ENCODE measurements at regions not wholly inside any gene's neighbourhood (a gene's known extent, or its start where the extent isn't known, plus 50 kb on each side); places are given as distances from the start of the nearest gene placed in this dataset.

DNA sequence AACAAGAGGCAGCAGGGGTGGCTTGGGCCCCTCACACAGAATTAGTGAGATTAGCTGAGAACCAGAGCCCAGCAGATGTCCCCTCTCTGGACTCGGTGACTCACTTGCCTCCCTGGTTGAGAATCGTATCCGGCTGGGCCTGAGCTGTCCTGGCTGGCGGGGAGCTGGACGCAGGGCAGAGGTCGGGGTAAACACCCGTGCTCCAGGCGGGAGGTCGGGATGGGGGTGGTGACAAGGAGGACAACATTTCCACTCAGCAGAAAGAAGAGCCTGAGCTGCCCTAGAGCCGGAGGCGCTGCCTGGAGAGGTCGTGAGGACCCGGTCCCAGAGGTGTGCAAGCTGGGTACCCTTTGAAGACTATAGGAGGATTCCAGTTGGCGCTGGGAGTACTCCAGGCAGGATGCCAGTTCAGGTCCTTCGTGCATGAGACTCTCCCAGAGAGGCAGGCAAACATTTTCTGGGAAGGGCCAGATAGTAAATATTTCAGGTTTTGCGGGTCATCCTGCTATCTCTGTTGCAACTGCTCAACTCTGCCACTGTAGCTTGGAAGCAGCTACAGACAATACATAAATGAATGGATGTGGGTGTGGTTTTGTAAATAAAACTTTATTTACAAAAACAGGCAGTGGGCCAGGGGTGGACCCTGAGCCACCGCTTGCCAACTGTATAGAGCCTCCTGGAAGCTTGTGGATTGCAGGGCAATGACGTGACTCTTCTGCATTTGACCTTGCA is 116.8 kb upstream of the WNT4 start:
- Mint-ChIP-seq H3K9me3 (no peaks in the 10 kb centered on the region), H3K27me3 (ENCODE audit: low read depth) (peaks cover 11% of the 10 kb centered on the region)
- no peak for ATAC-seq

DNA sequence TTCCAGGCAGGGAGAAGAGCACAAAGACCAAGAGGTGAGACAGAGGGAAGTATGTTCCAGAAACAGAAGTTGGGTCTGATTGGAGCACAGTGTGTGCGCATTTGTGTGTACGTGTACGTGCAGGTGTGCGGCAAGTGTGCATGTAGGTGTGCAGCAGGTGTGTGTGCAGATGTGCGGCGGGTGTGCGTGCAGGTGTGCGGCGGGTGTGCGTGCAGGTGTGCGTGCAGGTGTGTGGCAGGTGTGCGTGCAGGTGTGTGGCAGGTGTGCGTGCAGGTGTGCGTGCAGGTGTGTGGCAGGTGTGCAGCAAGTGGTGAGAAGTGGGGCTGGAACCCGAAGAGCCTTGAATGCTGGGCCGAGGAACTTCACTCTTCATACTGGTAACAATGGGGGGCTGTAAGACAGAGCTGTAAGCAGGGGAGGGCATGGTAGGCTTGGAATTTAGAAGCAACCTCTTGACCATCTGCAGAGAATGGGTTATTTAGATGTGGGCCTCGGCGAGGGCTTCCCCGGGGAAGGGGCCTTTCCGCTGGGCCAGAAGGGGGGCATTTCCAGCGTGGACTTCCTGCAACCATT is 118.0 kb upstream of the WNT4 start:
- H3K9me3 Mint-ChIP-seq: no peaks in the 10 kb centered on the region
- no peaks in the 10 kb centered on the region for H3K4me1 Mint-ChIP-seq (ENCODE audit: low read depth)
- H3K27me3 Mint-ChIP-seq (ENCODE audit: low read depth): peaks cover 12% of the 10 kb centered on the region
- no peak overlapping the region for H3K4me3 Mint-ChIP-seq
- ATAC-seq (no peak), DNase-seq (no peak)
- no peaks in the 10 kb centered on the region for H3K36me3 Mint-ChIP-seq (ENCODE audit: insufficient read depth)

More for the DNA sequence above, 116.8 kb upstream of the WNT4 start:
- DNase-seq: no peak
- no peak overlapping the region for H3K4me3 Mint-ChIP-seq
- H3K4me1 Mint-ChIP-seq (ENCODE audit: low read depth): no peaks in the 10 kb centered on the region
- H3K36me3 Mint-ChIP-seq (ENCODE audit: insufficient read depth): no peaks in the 10 kb centered on the region

DNA sequence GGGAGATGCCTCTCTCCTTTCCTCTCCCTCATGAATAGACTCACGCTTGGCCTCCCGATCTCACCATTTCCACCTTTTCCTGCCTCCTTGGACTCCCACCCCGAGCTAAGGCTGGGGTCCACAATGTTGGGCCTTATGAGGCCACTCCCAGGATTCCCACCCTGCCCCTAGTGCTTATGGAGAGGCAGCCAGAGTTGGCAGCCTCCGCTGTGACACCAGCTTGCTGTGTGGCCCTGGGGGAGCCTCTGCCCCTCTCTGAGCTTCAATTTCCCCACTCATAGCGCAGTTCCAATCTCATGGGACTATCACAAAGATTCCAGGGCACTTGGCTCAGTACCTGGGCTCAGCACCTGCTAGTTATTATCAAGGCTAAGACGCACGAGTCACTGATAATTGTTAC is 118.7 kb upstream of the WNT4 start:
- no peak for DNase-seq
- Mint-ChIP-seq H3K36me3 (ENCODE audit: insufficient read depth) (no peaks in the 10 kb centered on the region), H3K4me1 (ENCODE audit: low read depth) (no peaks in the 10 kb centered on the region), H3K4me3 (no peak overlapping the region), H3K9me3 (no peaks in the 10 kb centered on the region), H3K27me3 (ENCODE audit: low read depth) (peaks cover 18% of the 10 kb centered on the region)
- no peak for ATAC-seq

DNA sequence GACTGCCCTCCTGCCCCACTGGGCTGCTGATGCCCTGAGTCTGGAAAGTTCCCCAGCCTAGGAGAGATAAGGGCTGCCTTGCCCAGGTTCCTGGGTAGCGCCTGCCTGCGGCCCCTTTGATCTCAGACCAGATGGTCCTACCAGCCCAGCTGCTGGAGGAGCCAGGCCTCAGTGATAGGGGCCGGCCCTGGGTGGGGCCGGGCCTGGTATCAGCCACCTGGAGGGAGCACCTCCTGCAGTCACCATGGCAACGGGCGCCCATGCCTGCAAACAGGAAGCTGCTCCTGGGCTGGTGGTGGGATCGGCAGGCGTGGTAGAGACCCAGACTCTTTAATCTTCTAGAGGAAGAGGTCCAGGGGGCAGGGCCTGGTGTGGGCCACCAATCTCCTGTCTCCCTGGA is 119.7 kb upstream of the WNT4 start:
- no peak for DNase-seq
- Mint-ChIP-seq H3K36me3 (ENCODE audit: insufficient read depth) (no peaks in the 10 kb centered on the region), H3K4me3 (no peak overlapping the region), H3K4me1 (ENCODE audit: low read depth) (no peaks in the 10 kb centered on the region), H3K27me3 (ENCODE audit: low read depth) (peaks cover 17% of the 10 kb centered on the region), H3K9me3 (no peaks in the 10 kb centered on the region)
- no peak for ATAC-seq

DNA sequence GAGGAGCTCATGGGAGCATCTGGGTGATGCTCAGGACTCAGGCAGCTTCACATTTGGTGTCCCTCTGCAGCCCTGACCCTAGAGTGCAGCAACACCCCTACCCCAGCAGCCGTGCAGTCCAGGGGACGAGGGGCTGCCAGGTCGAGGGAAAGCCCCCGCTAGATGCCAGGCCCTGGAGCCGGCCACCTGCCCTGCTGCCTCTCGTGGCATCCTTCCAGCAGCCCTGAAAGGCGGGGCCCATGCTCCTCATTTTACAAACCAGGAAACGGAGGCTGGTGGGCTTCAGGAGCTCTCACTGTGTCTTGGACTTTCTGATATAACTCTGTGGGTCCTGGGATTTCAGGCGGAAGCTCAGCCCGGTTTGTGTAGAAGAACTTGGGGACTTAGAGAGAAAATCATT is 120.5 kb upstream of the WNT4 start:
- H3K4me3 Mint-ChIP-seq: no peak overlapping the region
- no peaks in the 10 kb centered on the region for H3K4me1 Mint-ChIP-seq (ENCODE audit: low read depth)
- ATAC-seq (no peak), DNase-seq (no peak)
- no peaks in the 10 kb centered on the region for H3K9me3 Mint-ChIP-seq
- H3K36me3 Mint-ChIP-seq (ENCODE audit: insufficient read depth): no peaks in the 10 kb centered on the region
- H3K27me3 Mint-ChIP-seq (ENCODE audit: low read depth): peaks cover 21% of the 10 kb centered on the region

DNA sequence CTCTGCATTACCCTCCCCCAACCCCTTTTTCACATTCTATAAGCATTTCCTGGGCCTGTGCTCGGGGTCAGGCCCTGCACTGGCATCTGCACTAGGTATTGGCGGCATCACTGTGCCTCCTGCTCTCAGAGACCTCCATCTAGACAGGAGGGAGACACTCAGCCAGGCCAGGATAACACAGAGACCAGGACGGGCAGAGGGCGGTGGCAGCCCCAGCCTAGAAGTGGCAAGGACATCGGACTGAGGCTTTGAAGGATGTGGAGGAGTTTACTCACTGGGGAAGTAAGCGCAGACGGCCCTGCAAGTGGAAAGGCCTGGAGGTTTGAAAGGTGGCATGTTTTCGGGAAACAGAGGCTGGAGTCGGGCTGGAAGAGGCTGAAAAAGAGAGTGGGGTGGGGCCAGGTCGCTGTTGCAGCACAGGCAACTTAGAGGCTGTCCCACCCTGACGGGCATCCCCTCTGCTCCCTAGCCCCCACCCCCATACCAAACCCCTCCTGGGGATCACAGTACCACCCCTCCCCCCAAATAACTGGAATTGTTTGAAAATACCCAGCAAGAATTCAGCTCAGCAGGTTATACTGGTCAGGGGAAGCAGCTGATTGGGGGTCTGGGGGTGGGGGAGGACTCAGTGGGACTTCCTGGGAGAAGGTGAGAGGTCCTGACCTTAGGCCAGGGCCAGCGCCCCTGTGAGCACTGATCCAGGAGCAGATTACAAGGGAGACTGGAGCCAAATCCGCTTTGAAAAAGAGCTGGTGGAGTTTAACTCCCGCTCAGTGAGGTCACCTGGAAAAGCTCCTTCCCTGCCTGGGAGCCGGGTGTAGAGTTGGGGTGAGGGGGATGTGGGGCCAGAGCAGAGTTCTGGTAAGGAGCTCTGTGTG is 121.8 kb upstream of the WNT4 start:
- Mint-ChIP-seq H3K4me3 (no peak overlapping the region), H3K4me1 (ENCODE audit: low read depth) (no peaks in the 10 kb centered on the region), H3K36me3 (ENCODE audit: insufficient read depth) (no peaks in the 10 kb centered on the region), H3K27me3 (ENCODE audit: low read depth) (peaks cover 21% of the 10 kb centered on the region), H3K9me3 (no peaks in the 10 kb centered on the region)
- DNase-seq (no peak), ATAC-seq (no peak)

DNA sequence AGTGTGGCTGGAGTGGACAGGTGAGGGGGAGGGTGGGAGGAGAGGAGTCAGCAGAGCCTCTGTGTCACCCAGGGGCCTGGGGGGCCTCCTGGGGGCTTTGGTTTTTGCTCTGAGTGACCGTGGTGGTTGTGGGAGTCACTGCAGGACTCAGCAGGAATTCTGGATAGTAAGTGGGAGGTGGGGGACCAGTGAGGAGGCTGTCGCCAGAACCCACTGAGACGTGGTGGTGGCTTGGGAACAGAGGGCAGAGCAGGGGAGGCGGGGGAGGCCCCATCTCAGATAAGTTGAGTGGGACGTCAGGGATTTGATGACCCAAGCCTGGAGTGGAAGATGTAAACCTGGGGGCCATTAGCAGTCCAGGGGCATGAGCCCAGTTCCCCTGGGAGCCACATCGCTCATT is 123.2 kb upstream of the WNT4 start:
- H3K9me3 Mint-ChIP-seq: no peaks in the 10 kb centered on the region
- no peak overlapping the region for H3K4me3 Mint-ChIP-seq
- no peaks in the 10 kb centered on the region for H3K4me1 Mint-ChIP-seq (ENCODE audit: low read depth)
- no peak for DNase-seq
- H3K27me3 Mint-ChIP-seq (ENCODE audit: low read depth): peaks cover 21% of the 10 kb centered on the region
- no peak for ATAC-seq
- H3K36me3 Mint-ChIP-seq (ENCODE audit: insufficient read depth): no peaks in the 10 kb centered on the region

DNA sequence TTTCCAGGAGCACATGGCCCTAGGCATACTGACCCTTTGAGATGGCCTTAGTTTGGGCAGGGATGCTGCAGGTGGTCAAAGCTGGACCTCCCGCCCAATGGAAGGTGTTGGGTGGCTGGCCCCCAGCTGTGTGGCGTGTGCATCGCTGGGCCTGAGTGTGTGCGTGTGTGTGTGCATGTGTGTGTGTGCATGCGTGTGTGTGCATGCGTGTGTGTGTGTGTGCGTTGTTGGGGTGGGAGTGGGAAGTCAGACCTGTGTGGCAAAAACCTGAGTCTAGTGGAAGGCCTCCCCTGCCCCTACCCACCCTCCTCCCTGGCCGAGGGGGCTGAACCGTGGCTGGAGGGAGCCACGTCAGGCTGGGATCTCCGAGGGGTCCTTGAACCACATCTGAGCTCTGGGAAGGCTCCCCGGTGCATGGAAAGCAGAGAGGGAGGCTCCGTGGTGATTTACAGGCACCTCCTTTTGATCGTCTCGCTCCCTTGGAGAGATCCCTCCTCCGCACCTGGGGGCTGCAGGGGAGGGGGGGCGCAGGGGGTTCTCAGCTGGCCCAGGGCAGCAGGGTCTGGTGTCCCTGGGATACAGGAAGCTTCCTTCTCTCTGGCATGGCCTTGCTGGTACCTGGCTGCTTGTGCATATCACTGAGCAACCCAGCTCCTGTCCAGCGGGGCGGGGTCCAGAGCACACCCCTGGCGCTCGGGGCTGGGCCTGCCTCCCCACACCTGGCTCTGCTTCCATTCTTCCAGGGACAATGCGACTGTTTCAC is 124.7 kb upstream of the WNT4 start:
- ATAC-seq: no peak
- no peak overlapping the region for H3K4me3 Mint-ChIP-seq
- DNase-seq: no peak
- H3K4me1 Mint-ChIP-seq (ENCODE audit: low read depth): no peaks in the 10 kb centered on the region
- no peaks in the 10 kb centered on the region for H3K9me3 Mint-ChIP-seq
- H3K27me3 Mint-ChIP-seq (ENCODE audit: low read depth): peaks cover 21% of the 10 kb centered on the region
- no peaks in the 10 kb centered on the region for H3K36me3 Mint-ChIP-seq (ENCODE audit: insufficient read depth)

DNA sequence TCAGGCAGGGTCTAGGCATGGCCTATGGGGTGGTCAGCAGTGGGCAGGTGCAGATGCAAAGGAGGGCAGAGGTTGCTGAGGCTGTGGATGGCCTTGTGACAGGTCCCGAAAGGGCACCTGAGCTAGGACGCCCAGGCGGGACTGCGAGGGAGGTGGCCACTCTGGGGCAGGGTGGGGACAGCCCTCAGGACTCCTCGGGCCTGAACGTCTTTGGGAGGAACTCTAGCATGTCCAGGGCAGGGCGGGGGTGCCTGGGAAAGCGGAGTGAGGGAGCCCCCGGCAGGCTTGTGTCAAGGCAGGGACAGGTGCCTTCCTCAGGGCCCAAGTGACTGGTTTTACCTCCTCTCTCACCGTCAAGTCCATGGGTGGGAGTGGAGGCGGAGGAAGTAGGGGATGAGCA is 125.4 kb upstream of the WNT4 start:
- Mint-ChIP-seq H3K9me3 (no peaks in the 10 kb centered on the region), H3K27me3 (ENCODE audit: low read depth) (peaks cover 21% of the 10 kb centered on the region), H3K4me3 (no peak overlapping the region), H3K36me3 (ENCODE audit: insufficient read depth) (no peaks in the 10 kb centered on the region), H3K4me1 (ENCODE audit: low read depth) (no peaks in the 10 kb centered on the region)
- no peak for DNase-seq
- ATAC-seq: no peak

DNA sequence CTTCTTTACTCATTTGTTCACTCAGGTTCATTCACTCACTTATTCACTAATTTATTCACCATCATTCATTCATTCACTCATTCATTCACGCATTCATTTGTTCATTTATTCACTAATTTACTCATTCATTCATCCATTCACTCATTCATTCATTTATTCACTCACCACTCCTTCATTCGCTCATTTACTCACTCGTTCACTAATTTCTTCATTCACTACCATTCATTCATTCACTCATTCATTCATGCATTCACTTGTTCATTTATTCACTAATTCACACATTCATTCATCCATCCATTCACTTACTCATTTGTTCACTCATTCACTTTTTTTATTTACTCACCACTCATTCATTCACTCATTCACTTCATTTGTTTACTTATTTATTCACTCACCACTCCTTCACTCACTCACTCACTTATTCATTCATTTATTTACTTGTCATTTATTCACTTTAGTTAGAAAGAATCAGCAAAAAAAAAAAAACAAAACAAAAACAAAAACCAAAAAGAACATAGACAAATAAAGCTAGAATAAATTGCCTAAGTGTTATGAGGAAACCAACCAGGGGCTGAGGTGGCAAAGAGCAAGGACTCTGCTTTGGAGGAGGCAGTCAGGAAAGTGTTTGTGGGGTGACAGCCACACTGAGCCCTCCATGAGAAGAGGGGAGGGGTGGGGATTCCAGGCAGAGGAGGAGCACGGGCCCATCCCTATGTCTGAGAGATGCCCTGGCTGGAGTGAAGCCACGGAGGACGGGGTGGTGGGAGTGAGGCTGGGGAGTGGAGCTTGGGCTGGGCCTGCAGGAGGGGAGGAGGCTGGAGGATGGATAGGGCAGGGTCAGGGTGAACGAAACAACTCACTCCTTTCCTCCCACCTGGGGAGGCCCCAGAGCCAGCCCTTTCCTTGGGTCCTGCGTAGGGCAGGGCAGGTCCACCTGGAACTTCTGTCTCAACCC is 129.2 kb upstream of the WNT4 start:
- no peak for DNase-seq
- H3K4me1 Mint-ChIP-seq (ENCODE audit: low read depth): no peaks in the 10 kb centered on the region
- H3K9me3 Mint-ChIP-seq: no peaks in the 10 kb centered on the region
- no peak for ATAC-seq
- no peaks in the 10 kb centered on the region for H3K36me3 Mint-ChIP-seq (ENCODE audit: insufficient read depth)
- no peak overlapping the region for H3K4me3 Mint-ChIP-seq
- peaks cover 11% of the 10 kb centered on the region for H3K27me3 Mint-ChIP-seq (ENCODE audit: low read depth)

DNA sequence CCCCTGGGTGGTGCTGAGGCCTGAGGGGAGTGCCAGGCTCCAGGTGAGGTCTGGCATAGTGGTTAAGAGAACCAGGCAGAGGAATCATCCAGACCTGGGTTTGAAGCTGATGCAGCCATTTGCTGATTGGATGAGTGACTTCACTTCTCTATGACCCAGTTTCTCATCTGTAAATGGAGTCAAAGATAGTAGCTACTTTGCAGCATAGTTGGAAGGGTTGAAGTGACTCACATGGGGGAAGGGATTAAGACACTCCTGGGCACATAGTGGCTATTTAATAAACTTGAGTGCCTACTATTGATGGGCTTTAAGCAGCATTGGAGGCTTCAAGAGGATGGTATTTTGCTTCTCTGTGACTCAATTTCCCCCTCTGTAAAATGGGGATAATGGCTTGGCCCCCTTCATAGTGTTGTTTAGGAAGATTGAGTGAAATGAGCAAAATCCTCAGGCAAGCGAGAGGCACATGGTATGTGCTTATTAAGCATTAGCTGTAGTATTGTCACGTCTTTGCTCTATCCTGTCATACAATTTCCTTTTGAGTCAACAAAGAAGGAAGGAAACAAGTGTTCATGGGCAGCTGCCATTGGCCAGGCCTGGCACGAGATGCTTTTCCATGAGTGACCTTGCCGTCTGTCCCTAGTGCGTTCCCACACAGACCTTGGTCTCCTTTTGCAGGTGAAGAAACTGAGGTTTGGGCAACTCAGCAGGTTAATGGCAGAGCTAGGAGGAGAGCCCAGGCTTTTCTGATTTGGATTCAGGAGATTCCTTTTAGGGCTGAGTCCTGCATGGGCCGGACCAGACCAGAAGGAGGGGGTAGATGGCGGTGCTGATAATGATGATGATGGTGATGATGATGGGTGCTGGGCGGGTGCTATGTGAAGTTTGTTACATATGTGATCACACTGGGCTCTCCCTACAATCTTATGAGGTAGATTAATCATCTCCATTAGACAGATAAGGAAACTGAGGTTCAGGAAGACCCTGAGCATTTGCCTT is 131.1 kb upstream of the WNT4 start:
- Mint-ChIP-seq H3K4me3 (no peak overlapping the region), H3K27me3 (ENCODE audit: low read depth) (peaks cover 18% of the 10 kb centered on the region), H3K4me1 (ENCODE audit: low read depth) (no peaks in the 10 kb centered on the region), H3K9me3 (no peaks in the 10 kb centered on the region), H3K36me3 (ENCODE audit: insufficient read depth) (no peaks in the 10 kb centered on the region)
- ATAC-seq (no peak), DNase-seq (no peak)

DNA sequence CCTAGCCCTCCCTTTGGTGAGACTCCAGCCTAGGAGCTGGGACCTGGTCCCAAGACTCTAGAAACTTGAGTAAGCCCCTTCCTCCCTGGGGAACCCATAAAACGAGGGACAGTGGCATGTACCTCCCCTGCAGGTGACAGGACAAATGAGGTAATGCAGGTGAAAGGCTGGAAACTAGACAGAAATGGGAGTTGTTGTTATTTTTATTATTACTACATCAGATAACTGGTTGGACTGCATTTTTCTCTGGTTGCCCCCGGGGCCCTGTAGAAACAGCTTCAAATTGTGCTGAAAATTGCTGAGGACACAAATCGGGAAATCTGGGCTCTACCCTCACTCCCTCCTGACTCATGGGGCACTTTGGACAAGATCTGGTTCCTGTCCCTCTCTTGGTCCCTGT is 132.3 kb upstream of the WNT4 start:
- ATAC-seq (no peak), DNase-seq (no peak)
- no peak overlapping the region for H3K4me3 Mint-ChIP-seq
- H3K27me3 Mint-ChIP-seq (ENCODE audit: low read depth): peaks cover 20% of the 10 kb centered on the region
- no peaks in the 10 kb centered on the region for H3K36me3 Mint-ChIP-seq (ENCODE audit: insufficient read depth)
- H3K9me3 Mint-ChIP-seq: peaks cover 4% of the 10 kb centered on the region
- H3K4me1 Mint-ChIP-seq (ENCODE audit: low read depth): no peaks in the 10 kb centered on the region
